RWPE1 (cell line): ENCODE measurements at regions not wholly inside any gene's neighbourhood (a gene's known extent, or its start where the extent isn't known, plus 50 kb on each side); places are given as distances from the start of the nearest gene placed in this dataset.

Source experiments
- CTCF ChIA-PET: fragments of 350-600 bp; sonication (Branson Sonifier 250); formaldehyde crosslinking; extraction: SDS; loops from one replicate; lab custom pipeline; 2021; lab: Yijun Ruan, JAX
- POLR2A ChIA-PET: fragments of 400-600 bp; formaldehyde crosslinking; extraction: SDS; loops from one replicate; lab custom pipeline; 2020; ENCODE audit warnings: antibody characterized with exemption; ENCODE audit not compliant: low non-redundant PET; lab: Yijun Ruan, JAX
- DNase-seq: peaks from one replicate; pipeline ENCODE4 v3.0.0; 2012; ENCODE audit warnings: low spot score
- H3K27ac ChIP-seq: fragments of 450-650 bp; 2 replicates; pipeline ENCODE4 v1.5.1; 2017
- CTCF ChIP-seq: fragments of 450-650 bp; conservative IDR thresholded peaks from 2 replicates; pipeline ENCODE4 v1.5.1; 2017; ENCODE audit warnings: low read depth, mild to moderate bottlenecking

- ChIA-PET CTCF (no interaction called here), POLR2A (no interaction called here)
- TF ChIP-seq CTCF: no peak
- no peak overlapping the region for H3K27ac ChIP-seq
- DNase-seq: no peak
These were observed 68.8 kb upstream of the USP47 start for GRCh38 chr11:11772865-11773515.

- H3K27ac ChIP-seq: no peak overlapping the region
- POLR2A ChIA-PET: no interaction called here
- no peak for TF ChIP-seq CTCF
- CTCF ChIA-PET: no interaction called here
- DNase-seq: no peak
These were observed 70.8 kb upstream of the USP47 start for GRCh38 chr11:11770921-11771486.

GRCh38 chr11:11770296-11770695, 71.5 kb upstream of the USP47 start:
- H3K27ac ChIP-seq: no peak overlapping the region
- TF ChIP-seq CTCF: no peak
- ChIA-PET CTCF (interaction anchor here (0.9 kb wide), 1 partner anchor 9 kb away, joined by 3 read pairs; no protein-coding TSS in a partner anchor), POLR2A (no interaction called here)
- DNase-seq: no peak

GRCh38 chr11:11769782-11770181, 72.0 kb upstream of the USP47 start:
- ChIA-PET CTCF (interaction anchor here (0.9 kb wide), 1 partner anchor 10 kb away, joined by 3 read pairs; no protein-coding TSS in a partner anchor), POLR2A (no interaction called here)
- no peak for TF ChIP-seq CTCF
- H3K27ac ChIP-seq: no peak overlapping the region
- no peak for DNase-seq

GRCh38 chr11:11769362-11769761, 72.4 kb upstream of the USP47 start:
- ChIA-PET CTCF (no interaction called here), POLR2A (no interaction called here)

GRCh38 chr11:11764423-11764803, 77.4 kb upstream of the USP47 start:
- ChIA-PET POLR2A (no interaction called here), CTCF (no interaction called here)
- no peak overlapping the region for H3K27ac ChIP-seq
- no peak for DNase-seq
- TF ChIP-seq CTCF: no peak

More at GRCh38 chr11:11769362-11769761, 72.4 kb upstream of the USP47 start:
- H3K27ac ChIP-seq: no peak overlapping the region
- TF ChIP-seq CTCF: no peak
- DNase-seq: no peak
